BJ (cell line): ENCODE measurements at regions not wholly inside any gene's neighbourhood (a gene's known extent, or its start where the extent isn't known, plus 50 kb on each side); places are given as distances from the start of the nearest gene placed in this dataset.

Experiments used
- CTCF ChIA-PET: fragments of 350-600 bp; formaldehyde crosslinking; extraction: SDS; loops from one replicate; lab custom pipeline; 2021; ENCODE audit warnings: antibody characterized with exemption, inconsistent platforms; lab: Yijun Ruan, JAX
- POLR2A ChIA-PET: fragments of 300-600 bp; sonication (Branson Sonifier 250); formaldehyde crosslinking; extraction: SDS; loops from one replicate; lab custom pipeline; 2021; ENCODE audit warnings: antibody characterized with exemption; lab: Charles Lee
- DNase-seq: peaks from one replicate; pipeline ENCODE4 v3.0.0-alpha.2; 2011; ENCODE audit warnings: low read depth
- H3K27me3 ChIP-seq: 2 replicates; pipeline ENCODE4 v1.6.0; 2011; ENCODE audit warnings: low read length; ENCODE audit not compliant: control insufficient read depth, insufficient read depth
- H3K36me3 ChIP-seq: 2 replicates; pipeline ENCODE4 v1.5.1; 2011; ENCODE audit warnings: low read length; ENCODE audit not compliant: control insufficient read depth, insufficient read depth
- H3K4me3 ChIP-seq: 2 replicates; pipeline ENCODE4 v1.5.1; 2011; ENCODE audit warnings: low read depth, mild to moderate bottlenecking, control low read depth, low read length
- TF ChIP-seq, protein P1 (sequence below): IDR thresholded peaks from 2 replicates; pipeline ENCODE4 v1.5.1; 2011; ENCODE audit warnings: low read depth, mild to moderate bottlenecking, control low read depth, inconsistent platforms, low read length, moderate library complexity; ENCODE audit not compliant: insufficient read depth

DNA sequence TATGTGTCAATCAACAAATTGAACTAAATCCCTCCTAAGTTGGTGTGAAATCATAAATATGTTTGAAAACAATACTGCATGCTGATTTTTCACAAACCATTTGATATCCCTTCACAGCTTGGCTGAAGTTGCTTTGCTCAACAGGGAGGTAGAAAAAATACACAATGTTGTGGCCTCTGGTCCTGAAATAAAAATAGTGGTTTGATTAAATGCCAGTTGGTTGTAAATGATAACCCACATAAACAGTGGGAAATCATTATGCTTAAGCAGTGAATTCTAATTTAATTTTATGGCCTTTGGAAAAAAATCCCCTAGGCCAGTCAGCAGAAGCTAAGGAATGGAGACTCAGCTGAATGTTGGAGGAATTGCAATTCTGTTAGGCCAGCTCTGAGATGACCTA is 359.4 kb upstream of the CWC22 start:
- Histone ChIP-seq H3K27me3 (no peaks in the 10 kb centered on the region), H3K4me3 (no peak overlapping the region), H3K36me3 (no peaks in the 10 kb centered on the region)
- ChIA-PET POLR2A (no interaction called here), CTCF (no interaction called here)
- TF ChIP-seq, protein P1, sequence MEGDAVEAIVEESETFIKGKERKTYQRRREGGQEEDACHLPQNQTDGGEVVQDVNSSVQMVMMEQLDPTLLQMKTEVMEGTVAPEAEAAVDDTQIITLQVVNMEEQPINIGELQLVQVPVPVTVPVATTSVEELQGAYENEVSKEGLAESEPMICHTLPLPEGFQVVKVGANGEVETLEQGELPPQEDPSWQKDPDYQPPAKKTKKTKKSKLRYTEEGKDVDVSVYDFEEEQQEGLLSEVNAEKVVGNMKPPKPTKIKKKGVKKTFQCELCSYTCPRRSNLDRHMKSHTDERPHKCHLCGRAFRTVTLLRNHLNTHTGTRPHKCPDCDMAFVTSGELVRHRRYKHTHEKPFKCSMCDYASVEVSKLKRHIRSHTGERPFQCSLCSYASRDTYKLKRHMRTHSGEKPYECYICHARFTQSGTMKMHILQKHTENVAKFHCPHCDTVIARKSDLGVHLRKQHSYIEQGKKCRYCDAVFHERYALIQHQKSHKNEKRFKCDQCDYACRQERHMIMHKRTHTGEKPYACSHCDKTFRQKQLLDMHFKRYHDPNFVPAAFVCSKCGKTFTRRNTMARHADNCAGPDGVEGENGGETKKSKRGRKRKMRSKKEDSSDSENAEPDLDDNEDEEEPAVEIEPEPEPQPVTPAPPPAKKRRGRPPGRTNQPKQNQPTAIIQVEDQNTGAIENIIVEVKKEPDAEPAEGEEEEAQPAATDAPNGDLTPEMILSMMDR = no peak
- DNase-seq = peak; percentile 23

- POLR2A ChIA-PET = no interaction called here
- DNase-seq = no peak
- CTCF ChIA-PET = no interaction called here
Observed at GRCh38 chr2:180364719-180365118, 357.6 kb upstream of the CWC22 start.

DNA sequence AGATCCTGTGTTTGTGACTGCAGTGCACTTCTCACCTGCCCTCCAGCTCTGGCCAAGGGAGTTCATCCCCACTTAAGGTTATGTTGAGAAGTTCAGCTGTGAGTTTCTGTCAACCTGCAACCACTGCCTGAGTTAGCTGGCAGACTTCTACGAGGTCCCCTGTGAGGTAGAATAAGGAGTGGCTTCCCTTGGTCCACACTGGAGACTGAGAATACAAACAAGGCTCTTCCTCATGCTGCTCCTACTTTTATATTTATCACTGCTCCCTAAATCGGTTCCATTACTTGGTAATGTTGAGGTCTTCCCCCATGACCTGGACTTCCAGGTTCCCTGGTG is 353.2 kb upstream of the CWC22 start:
- no peak overlapping the region for H3K4me3 ChIP-seq
- TF ChIP-seq, protein P1 = no peak
- ChIA-PET CTCF (no interaction called here), POLR2A (no interaction called here)
- no peaks in the 10 kb centered on the region for H3K36me3 ChIP-seq
- H3K27me3 ChIP-seq = no peaks in the 10 kb centered on the region
- no peak for DNase-seq

More at GRCh38 chr2:180364719-180365118, 357.6 kb upstream of the CWC22 start:
- TF ChIP-seq, protein P1 = no peak
- Histone ChIP-seq H3K36me3 (no peaks in the 10 kb centered on the region), H3K27me3 (no peaks in the 10 kb centered on the region), H3K4me3 (no peak overlapping the region)

GRCh38 chr2:180359522-180360282 is 352.6 kb upstream of the CWC22 start:
- H3K4me3 ChIP-seq = no peak overlapping the region
- H3K27me3 ChIP-seq = no peaks in the 10 kb centered on the region
- TF ChIP-seq, protein P1 = no peak
- POLR2A ChIA-PET = no interaction called here
- CTCF ChIA-PET = interaction anchor here (0.6 kb wide), 1 partner anchor 181 kb away, joined by 3 read pairs; no protein-coding TSS in a partner anchor
- no peak for DNase-seq
- no peaks in the 10 kb centered on the region for H3K36me3 ChIP-seq

- ChIA-PET POLR2A (interaction anchor here (0.6 kb wide), 1 partner anchor 8 kb away, joined by 3 read pairs; no protein-coding TSS in a partner anchor), CTCF (no interaction called here)
Observed at GRCh38 chr2:180358458-180358857, 351.4 kb upstream of the CWC22 start.

More at GRCh38 chr2:180358458-180358857, 351.4 kb upstream of the CWC22 start:
- Histone ChIP-seq H3K4me3 (no peak overlapping the region), H3K36me3 (no peaks in the 10 kb centered on the region), H3K27me3 (no peaks in the 10 kb centered on the region)
- TF ChIP-seq, protein P1 = no peak
- DNase-seq = no peak
